WTC11 (cell line): ENCODE measurements at regions not wholly inside any gene's neighbourhood (a gene's known extent, or its start where the extent isn't known, plus 50 kb on each side); places are given as distances from the start of the nearest gene placed in this dataset.

ENCODE experiments used
- RELA ChIP-seq: sonication (generic); formaldehyde crosslinking; IDR thresholded peaks from 2 replicates; pipeline ENCODE4 v1.8.1; 2022; ENCODE audit warnings: missing genetic modification reagents, mild to moderate bottlenecking, borderline replicate concordance
- SOX15 ChIP-seq: fragments of 250-450 bp; sonication (Bioruptor Pico); IDR thresholded peaks from 2 replicates; pipeline ENCODE4 v1.9.0; 2021; ENCODE audit warnings: mild to moderate bottlenecking
- SP1 ChIP-seq: sonication (generic); formaldehyde crosslinking; conservative IDR thresholded peaks from 2 replicates; pipeline ENCODE4 v1.8.1; 2022; ENCODE audit warnings: missing genetic modification reagents
- TEAD4 ChIP-seq: sonication (generic); formaldehyde crosslinking; IDR thresholded peaks from 2 replicates; pipeline ENCODE4 v1.8.0; 2022; ENCODE audit warnings: mild to moderate bottlenecking, missing genetic modification reagents
- ZNF121 ChIP-seq: sonication (generic); formaldehyde crosslinking; IDR thresholded peaks from 2 replicates; pipeline ENCODE4 v1.8.0; 2023; ENCODE audit warnings: missing genetic modification reagents
- TF ChIP-seq, protein P1 (sequence below): fragments of 200-600 bp; IDR thresholded peaks from 2 replicates; pipeline ENCODE4 v1.8.0; 2022; ENCODE audit warnings: antibody characterized with exemption
- TF ChIP-seq, protein P2 (sequence below): sonication (generic); formaldehyde crosslinking; IDR thresholded peaks from 2 replicates; pipeline ENCODE4 v1.8.1; 2022; ENCODE audit warnings: low read depth, missing genetic modification reagents, borderline replicate concordance
- TF ChIP-seq, protein P3 (sequence below): fragments of 250-450 bp; sonication (Bioruptor Pico); IDR thresholded peaks from 2 replicates; pipeline ENCODE4 v1.8.0; 2021; ENCODE audit warnings: mild to moderate bottlenecking
- TF ChIP-seq, protein P4 (sequence below): sonication (generic); formaldehyde crosslinking; IDR thresholded peaks from 2 replicates; pipeline ENCODE4 v1.8.0; 2023; ENCODE audit warnings: mild to moderate bottlenecking, missing genetic modification reagents
- TF ChIP-seq, protein P5 (sequence below): sonication (generic); formaldehyde crosslinking; IDR thresholded peaks from 2 replicates; pipeline ENCODE4 v1.8.1; 2023; ENCODE audit warnings: mild to moderate bottlenecking, missing genetic modification reagents, moderate library complexity

DNA sequence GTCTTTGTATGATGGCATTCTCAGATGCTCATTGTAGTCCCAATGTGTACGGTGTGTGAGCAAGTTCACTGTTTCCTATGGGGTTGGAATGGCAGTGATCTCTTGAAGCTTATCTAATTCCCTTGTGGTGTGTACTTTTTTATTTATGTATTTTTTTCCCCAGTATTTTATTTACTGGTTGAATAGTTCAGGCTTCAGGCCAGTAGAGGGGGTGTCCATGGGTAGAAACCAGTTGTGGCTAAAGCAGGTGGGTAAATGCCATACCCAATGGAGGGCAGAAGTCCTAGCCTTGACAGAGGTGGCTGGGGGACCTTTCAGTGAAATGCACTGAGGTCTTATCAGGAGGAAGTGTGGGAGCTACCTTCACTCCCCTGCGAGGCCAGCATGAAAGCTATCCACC is 351.4 kb upstream of the CWC22 start:
- TF ChIP-seq TEAD4 (CRISPR knock-in tag): no peak
- no peak for TF ChIP-seq ZNF121 (CRISPR knock-in tag)
- TF ChIP-seq, protein P1, sequence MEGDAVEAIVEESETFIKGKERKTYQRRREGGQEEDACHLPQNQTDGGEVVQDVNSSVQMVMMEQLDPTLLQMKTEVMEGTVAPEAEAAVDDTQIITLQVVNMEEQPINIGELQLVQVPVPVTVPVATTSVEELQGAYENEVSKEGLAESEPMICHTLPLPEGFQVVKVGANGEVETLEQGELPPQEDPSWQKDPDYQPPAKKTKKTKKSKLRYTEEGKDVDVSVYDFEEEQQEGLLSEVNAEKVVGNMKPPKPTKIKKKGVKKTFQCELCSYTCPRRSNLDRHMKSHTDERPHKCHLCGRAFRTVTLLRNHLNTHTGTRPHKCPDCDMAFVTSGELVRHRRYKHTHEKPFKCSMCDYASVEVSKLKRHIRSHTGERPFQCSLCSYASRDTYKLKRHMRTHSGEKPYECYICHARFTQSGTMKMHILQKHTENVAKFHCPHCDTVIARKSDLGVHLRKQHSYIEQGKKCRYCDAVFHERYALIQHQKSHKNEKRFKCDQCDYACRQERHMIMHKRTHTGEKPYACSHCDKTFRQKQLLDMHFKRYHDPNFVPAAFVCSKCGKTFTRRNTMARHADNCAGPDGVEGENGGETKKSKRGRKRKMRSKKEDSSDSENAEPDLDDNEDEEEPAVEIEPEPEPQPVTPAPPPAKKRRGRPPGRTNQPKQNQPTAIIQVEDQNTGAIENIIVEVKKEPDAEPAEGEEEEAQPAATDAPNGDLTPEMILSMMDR: no peak
- TF ChIP-seq RELA (CRISPR knock-in tag): no peak
- TF ChIP-seq, protein P2, sequence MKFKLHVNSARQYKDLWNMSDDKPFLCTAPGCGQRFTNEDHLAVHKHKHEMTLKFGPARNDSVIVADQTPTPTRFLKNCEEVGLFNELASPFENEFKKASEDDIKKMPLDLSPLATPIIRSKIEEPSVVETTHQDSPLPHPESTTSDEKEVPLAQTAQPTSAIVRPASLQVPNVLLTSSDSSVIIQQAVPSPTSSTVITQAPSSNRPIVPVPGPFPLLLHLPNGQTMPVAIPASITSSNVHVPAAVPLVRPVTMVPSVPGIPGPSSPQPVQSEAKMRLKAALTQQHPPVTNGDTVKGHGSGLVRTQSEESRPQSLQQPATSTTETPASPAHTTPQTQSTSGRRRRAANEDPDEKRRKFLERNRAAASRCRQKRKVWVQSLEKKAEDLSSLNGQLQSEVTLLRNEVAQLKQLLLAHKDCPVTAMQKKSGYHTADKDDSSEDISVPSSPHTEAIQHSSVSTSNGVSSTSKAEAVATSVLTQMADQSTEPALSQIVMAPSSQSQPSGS (CRISPR knock-in tag): no peak
- TF ChIP-seq, protein P3, sequence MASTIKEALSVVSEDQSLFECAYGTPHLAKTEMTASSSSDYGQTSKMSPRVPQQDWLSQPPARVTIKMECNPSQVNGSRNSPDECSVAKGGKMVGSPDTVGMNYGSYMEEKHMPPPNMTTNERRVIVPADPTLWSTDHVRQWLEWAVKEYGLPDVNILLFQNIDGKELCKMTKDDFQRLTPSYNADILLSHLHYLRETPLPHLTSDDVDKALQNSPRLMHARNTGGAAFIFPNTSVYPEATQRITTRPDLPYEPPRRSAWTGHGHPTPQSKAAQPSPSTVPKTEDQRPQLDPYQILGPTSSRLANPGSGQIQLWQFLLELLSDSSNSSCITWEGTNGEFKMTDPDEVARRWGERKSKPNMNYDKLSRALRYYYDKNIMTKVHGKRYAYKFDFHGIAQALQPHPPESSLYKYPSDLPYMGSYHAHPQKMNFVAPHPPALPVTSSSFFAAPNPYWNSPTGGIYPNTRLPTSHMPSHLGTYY: no peak
- TF ChIP-seq SOX15 (CRISPR knock-in tag): no peak
- no peak for TF ChIP-seq SP1 (CRISPR knock-in tag)
- TF ChIP-seq, protein P4, sequence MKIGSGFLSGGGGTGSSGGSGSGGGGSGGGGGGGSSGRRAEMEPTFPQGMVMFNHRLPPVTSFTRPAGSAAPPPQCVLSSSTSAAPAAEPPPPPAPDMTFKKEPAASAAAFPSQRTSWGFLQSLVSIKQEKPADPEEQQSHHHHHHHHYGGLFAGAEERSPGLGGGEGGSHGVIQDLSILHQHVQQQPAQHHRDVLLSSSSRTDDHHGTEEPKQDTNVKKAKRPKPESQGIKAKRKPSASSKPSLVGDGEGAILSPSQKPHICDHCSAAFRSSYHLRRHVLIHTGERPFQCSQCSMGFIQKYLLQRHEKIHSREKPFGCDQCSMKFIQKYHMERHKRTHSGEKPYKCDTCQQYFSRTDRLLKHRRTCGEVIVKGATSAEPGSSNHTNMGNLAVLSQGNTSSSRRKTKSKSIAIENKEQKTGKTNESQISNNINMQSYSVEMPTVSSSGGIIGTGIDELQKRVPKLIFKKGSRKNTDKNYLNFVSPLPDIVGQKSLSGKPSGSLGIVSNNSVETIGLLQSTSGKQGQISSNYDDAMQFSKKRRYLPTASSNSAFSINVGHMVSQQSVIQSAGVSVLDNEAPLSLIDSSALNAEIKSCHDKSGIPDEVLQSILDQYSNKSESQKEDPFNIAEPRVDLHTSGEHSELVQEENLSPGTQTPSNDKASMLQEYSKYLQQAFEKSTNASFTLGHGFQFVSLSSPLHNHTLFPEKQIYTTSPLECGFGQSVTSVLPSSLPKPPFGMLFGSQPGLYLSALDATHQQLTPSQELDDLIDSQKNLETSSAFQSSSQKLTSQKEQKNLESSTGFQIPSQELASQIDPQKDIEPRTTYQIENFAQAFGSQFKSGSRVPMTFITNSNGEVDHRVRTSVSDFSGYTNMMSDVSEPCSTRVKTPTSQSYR (CRISPR knock-in tag): no peak
- TF ChIP-seq, protein P5, sequence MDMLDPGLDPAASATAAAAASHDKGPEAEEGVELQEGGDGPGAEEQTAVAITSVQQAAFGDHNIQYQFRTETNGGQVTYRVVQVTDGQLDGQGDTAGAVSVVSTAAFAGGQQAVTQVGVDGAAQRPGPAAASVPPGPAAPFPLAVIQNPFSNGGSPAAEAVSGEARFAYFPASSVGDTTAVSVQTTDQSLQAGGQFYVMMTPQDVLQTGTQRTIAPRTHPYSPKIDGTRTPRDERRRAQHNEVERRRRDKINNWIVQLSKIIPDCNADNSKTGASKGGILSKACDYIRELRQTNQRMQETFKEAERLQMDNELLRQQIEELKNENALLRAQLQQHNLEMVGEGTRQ (CRISPR knock-in tag): no peak
